Ovary (tissue), 7 donors: ENCODE measurements at regions not wholly inside any gene's neighbourhood (a gene's known extent, or its start where the extent isn't known, plus 50 kb on each side); places are given as distances from the start of the nearest gene placed in this dataset.

Source experiments
- DNase-seq, 5 donors: peaks; one replicate each; pipeline ENCODE4 v3.0.0-alpha.2; 2019 to 2020
- H3K27ac ChIP-seq, 2 donors: fragments of 200-600 bp; one replicate each; pipeline versions ENCODE4 v1.5.1 to v1.8.0; 2019 to 2022
- H3K27me3 ChIP-seq: fragments of 200-600 bp; one replicate; pipeline ENCODE4 v1.8.0; 2022
- H3K36me3 ChIP-seq: fragments of 200-600 bp; sonication (generic); one replicate; pipeline ENCODE4 v1.5.1; 2019
- H3K4me1 ChIP-seq: one replicate; pipeline ENCODE4 v1.8.1; 2013; ENCODE audit warnings: mild to moderate bottlenecking, moderate library complexity; ENCODE audit not compliant: insufficient read depth
- H3K4me3 ChIP-seq: fragments of 200-600 bp; sonication (generic); one replicate; pipeline ENCODE4 v1.5.1; 2017
- H3K9me3 ChIP-seq, 2 donors: fragments of 200-600 bp in 1 of 2; sonication (generic) in 1 of 2; one replicate each; pipeline versions ENCODE4 v1.5.1 to v1.8.1; 2013 to 2019; ENCODE audit warnings: mild to moderate bottlenecking in 1 of 2, moderate library complexity in 1 of 2
- EP300 ChIP-seq: sonication (generic); formaldehyde crosslinking; IDR thresholded peaks from one replicate; pipeline ENCODE4 v1.6.1; 2017; ENCODE audit warnings: antibody characterized with exemption
- POLR2A ChIP-seq: fragments of 450-650 bp; IDR thresholded peaks from one replicate; pipeline ENCODE4 v1.6.1; 2017; ENCODE audit warnings: antibody characterized with exemption, mild to moderate bottlenecking, moderate library complexity
- WGBS, 3 donors: extraction: QIAGEN DNeasy Blood & Tissue Kit in 1 of 3; methylation state at CpG; one replicate each; pipeline versions ENCODE4 v1.1.5 to v1.1.7; 2013 to 2017; 5-methylcytosine and 5-hydroxymethylcytosine counted together
- intact Hi-C, 4 donors: fragments of 100-400 bp; cut with DNase I; formaldehyde crosslinking; loops; one replicate each; pipeline versions ENCODE4 v1.11.0 to v1.15.1; 2022 to 2023
- TF ChIP-seq, protein P1 (sequence below), 3 donors: fragments of 450-650 bp in 2 of 3; fragments of 200-600 bp in 1 of 3; IDR thresholded peaks; one replicate each; pipeline versions ENCODE4 v1.5.1 to v1.8.0; 2016 to 2022; ENCODE audit warnings: antibody characterized with exemption in 3 of 3, mild to moderate bottlenecking in 1 of 3
- donor health status: DM: no; HTN: no; CAD: no; lungs with moderate emphysema.
- donor health status: DM: no; HTN: no; CAD: no.
- donor health status: Bipolar disorder and iron deficiency.
- donor health status: DM: no; HTN: no; CAD: no.
- donor health status: DM: yes; HTN: yes; CAD: no.

DNA sequence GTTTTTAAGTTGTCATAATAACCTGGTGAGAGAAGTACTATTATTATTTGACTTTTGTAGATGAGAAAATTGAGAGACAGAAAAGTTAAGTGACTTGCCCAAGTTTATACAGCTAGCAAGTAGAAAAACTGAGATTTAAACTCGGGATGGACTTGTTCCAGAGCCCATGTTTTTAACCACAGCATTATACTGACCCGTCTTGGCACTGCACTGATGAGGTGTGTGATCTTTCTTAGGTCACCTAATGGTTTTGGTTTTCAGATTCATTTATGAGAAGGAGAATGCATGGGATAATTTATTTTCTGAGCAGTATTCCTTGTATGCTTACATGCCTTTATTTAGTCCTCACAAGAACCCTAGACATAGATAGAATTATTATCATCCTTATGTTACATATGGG lies 201.8 kb upstream of the CDKN2B start:
- Histone ChIP-seq H3K27me3 (no peaks in the 10 kb centered on the region), H3K27ac (no peak overlapping the region), H3K4me3 (no peak overlapping the region), H3K4me1 (no peaks in the 10 kb centered on the region), H3K36me3 (no peaks in the 10 kb centered on the region), H3K9me3 (no peaks in the 10 kb centered on the region)
- WGBS, 3 donors, result 74 to 86% (median 82%) methylated on average over 2 of the region's 2 CpGs
- no peak for TF ChIP-seq POLR2A
- TF ChIP-seq EP300, result no peak
- TF ChIP-seq, protein P1, sequence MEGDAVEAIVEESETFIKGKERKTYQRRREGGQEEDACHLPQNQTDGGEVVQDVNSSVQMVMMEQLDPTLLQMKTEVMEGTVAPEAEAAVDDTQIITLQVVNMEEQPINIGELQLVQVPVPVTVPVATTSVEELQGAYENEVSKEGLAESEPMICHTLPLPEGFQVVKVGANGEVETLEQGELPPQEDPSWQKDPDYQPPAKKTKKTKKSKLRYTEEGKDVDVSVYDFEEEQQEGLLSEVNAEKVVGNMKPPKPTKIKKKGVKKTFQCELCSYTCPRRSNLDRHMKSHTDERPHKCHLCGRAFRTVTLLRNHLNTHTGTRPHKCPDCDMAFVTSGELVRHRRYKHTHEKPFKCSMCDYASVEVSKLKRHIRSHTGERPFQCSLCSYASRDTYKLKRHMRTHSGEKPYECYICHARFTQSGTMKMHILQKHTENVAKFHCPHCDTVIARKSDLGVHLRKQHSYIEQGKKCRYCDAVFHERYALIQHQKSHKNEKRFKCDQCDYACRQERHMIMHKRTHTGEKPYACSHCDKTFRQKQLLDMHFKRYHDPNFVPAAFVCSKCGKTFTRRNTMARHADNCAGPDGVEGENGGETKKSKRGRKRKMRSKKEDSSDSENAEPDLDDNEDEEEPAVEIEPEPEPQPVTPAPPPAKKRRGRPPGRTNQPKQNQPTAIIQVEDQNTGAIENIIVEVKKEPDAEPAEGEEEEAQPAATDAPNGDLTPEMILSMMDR (IDR thresholded peaks at IDR 0.05), result no peak
- no peak for DNase-seq
- intact Hi-C loops, result no loop called here

DNA sequence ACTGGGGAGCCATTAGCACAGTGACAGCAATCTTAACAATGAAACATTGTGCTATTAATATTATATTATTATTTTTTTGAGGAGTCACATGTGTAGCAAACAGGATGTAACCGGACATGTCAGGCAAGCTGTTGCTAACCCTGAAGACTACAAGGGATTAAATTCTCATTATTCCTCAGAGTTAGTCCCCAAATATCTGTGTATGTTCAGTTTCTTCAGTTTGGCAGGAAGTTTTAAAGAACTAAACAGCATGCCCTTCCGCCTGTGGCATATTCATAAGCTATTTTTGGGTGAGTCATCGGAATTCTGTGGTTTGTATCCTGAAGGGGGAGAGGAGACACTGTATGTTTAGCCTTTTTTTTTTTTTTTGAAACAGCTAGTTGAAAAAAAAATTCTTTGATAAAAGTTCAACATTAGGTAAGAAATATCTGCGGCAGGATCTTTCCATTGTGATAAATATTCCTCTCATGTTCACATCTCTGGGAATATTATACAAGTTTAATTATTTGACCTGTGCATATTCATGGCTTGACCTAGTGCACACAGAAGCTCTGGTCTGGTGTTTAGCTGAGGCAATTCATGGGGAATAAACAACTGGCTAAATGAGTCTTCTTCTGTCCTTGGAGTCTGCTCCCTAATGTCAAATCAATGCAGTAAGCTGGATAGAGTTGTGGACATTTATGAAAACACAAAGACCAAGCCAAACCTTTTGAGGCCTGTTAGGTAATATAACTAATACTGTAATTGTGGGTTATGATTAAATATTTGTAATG lies 202.7 kb upstream of the CDKN2B start:
- Histone ChIP-seq H3K9me3 (no peaks in the 10 kb centered on the region), H3K27me3 (no peaks in the 10 kb centered on the region), H3K36me3 (no peaks in the 10 kb centered on the region), H3K4me3 (no peak overlapping the region), H3K4me1 (no peaks in the 10 kb centered on the region), H3K27ac (no peak overlapping the region)
- DNase-seq, result no peak
- 21 to 29% (median 23%) methylated on average over 4 of the region's 4 CpGs for WGBS, 3 donors
- intact Hi-C loops, result no loop called here
- TF ChIP-seq EP300, result no peak
- TF ChIP-seq, protein P1 (IDR thresholded peaks at IDR 0.05), result no peak
- no peak for TF ChIP-seq POLR2A

DNA sequence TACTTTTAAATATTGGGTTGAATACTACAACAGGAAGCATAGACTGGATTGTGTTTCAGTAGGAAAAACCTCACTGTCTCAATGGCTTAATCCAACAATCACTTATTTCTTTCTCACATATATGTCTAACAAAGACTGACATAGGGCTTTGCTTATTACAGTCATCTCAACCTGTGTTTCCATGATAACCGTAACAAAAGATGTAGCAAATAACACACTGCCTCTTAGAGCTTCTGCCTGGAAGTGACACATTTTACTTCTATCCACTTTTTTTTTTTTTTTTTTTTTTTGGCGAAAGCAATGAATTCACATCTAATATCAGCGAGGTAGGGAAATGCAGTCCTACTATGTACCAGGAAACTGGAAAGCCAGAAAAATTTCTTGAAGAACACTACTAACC lies 204.9 kb upstream of the CDKN2B start:
- Histone ChIP-seq H3K36me3 (no peaks in the 10 kb centered on the region), H3K27me3 (no peaks in the 10 kb centered on the region), H3K4me3 (no peak overlapping the region), H3K4me1 (no peaks in the 10 kb centered on the region), H3K9me3 (no peaks in the 10 kb centered on the region), H3K27ac (no peak overlapping the region)
- DNase-seq, result no peak
- intact Hi-C loops, result no loop called here
- TF ChIP-seq, protein P1 (IDR thresholded peaks at IDR 0.05), result no peak
- no peak for TF ChIP-seq POLR2A
- 92 to 97% (median 92%) methylated on average over 3 of the region's 3 CpGs for WGBS, 3 donors

DNA sequence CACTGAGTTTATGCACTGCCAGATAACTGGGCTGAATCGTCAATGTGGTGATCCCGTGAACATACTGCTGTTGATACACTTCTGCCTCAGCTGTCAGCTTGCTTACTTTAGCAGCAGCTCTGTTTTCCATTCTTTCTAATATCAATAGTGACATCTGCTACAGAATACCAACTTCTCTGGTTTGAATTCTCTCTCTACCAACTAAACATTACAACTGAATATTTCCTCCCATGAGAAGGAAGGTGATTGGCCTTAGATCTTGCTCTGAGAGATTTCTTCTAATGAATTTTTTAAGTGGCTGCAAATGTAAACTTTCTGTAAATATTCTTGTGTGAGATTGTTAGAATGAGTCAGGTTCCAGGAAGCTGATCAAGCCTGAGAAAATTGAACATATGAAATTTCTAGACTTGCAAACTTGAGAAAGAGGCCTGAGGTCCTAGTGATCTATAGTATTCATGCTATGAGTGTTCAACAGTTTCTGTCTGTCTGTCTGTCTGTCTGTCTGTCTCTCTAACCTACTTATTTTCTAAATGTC lies 205.5 kb upstream of the CDKN2B start:
- Histone ChIP-seq H3K36me3 (no peaks in the 10 kb centered on the region), H3K27ac (no peak overlapping the region), H3K4me3 (no peak overlapping the region), H3K27me3 (no peaks in the 10 kb centered on the region), H3K9me3 (no peaks in the 10 kb centered on the region), H3K4me1 (no peaks in the 10 kb centered on the region)
- no peak for DNase-seq
- WGBS, 3 donors, result 29 to 64% (median 47%) methylated on average over 2 of the region's 2 CpGs
- TF ChIP-seq, protein P1 (IDR thresholded peaks at IDR 0.05), result no peak
- TF ChIP-seq EP300 (no peak), POLR2A (no peak)
- intact Hi-C loops, result no loop called here
